ENCODE measurements at regions not wholly inside any gene's neighbourhood (a gene's known extent, or its start where the extent isn't known, plus 50 kb on each side); places are given as distances from the start of the nearest gene placed in this dataset.

DNA sequence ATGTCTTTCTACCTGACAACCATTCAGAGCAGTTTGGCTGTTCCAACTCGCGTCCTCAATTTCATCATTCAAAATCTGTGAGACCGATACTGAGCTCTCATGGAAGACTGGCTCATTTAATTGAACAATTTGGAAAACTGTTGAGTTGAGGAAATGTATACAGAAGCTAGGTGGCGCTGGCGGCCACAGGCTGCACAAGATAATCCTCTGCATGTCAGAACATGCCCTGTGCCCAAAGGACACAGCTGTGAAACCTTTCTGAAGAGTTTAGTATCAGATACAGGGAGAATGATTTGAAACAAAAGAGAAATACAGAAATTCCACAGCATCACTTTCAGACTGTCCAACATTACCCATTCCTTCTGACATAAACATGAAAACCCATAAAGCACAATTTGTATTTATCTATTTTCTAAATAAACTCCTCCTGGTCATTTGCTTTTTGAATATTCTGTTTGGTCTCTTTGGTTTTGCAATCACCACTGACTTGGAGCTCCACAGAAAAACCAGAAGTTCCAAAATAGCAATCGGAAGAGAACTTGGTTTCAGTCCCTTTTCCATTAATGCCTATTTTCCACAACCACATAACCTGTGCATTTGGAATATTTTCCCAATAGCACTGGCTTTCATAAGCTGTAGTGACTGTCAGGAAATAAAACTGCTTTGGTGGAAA is 192.8 kb downstream of the MAP2K6 start:
- TF ChIP-seq, protein P1, sequence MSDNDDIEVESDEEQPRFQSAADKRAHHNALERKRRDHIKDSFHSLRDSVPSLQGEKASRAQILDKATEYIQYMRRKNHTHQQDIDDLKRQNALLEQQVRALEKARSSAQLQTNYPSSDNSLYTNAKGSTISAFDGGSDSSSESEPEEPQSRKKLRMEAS (IDR thresholded peaks at IDR 0.05; ENCODE audit: low read depth): peak; percentile 75; the same call in 1 of the 2 replicates
- TF ChIP-seq CTCF (IDR thresholded peaks at IDR 0.05): peak; percentile 100
- TF ChIP-seq EP300 (IDR thresholded peaks at IDR 0.05; ENCODE audit: borderline replicate concordance in 1 of 2, low read depth in 1 of 2, low read length in 1 of 2): peak; percentile 42 to 69; a peak in 1 of 4 replicates
- TF ChIP-seq MXI1 (IDR thresholded peaks at IDR 0.05; ENCODE audit: low read depth, low read length): 0 out of 2 replicates have a peak, but pooled peaks have one; percentile 44
- peak; percentile 72 for TF ChIP-seq TCF12 (IDR thresholded peaks at IDR 0.05)
- peak; percentile 95 for TF ChIP-seq RAD21 (IDR thresholded peaks at IDR 0.05; ENCODE audit: low read length)
- no peak for TF ChIP-seq GABPA (IDR thresholded peaks at IDR 0.05; ENCODE audit: low read depth)

Measured in SK-N-SH (cell line).